ENCODE measurements at regions not wholly inside any gene's neighbourhood (a gene's known extent, or its start where the extent isn't known, plus 50 kb on each side); places are given as distances from the start of the nearest gene placed in this dataset.

- Histone ChIP-seq H3K36me3 (replicated peaks in 1 of 2; ENCODE audit: control insufficient read depth in 1 of 2, insufficient read depth in 2 of 2, low read length in 2 of 2) (no peaks in the 10 kb centered on the region), H3K27me3 (ENCODE audit: control insufficient read depth in 2 of 2, insufficient read depth in 2 of 2, low read length in 2 of 2) (peaks cover 6 to 10% of the 10 kb centered on the region in 2 donors), H3K79me2 (ENCODE audit: insufficient read depth, low read length) (no peaks in the 10 kb centered on the region), H4K20me1 (ENCODE audit: insufficient read depth, low read length) (no peaks in the 10 kb centered on the region), H3K9ac (ENCODE audit: insufficient read depth, low read length, poor library complexity, severe bottlenecking) (peak overlapping the region; percentile 45), H3K4me1 (ENCODE audit: control insufficient read depth in 1 of 2, insufficient read depth in 2 of 2, low read length in 2 of 2) (peaks cover 12 to 14% of the 10 kb centered on the region in 2 donors), H3K4me2 (replicated peaks; ENCODE audit: extremely low read depth, low read length, poor library complexity, severe bottlenecking) (peak overlapping the region; percentile 71), H2AFZ (ENCODE audit: insufficient read depth, low read depth, low read length, poor library complexity, severe bottlenecking) (peak overlapping the region; percentile 68), H3K27ac (ENCODE audit: low read depth in 1 of 2, low read length in 2 of 2) (no peak overlapping the region), H3K9me3 (replicated peaks in 1 of 2; ENCODE audit: control insufficient read depth in 1 of 2, insufficient read depth in 1 of 2, low read length in 2 of 2) (no peaks in the 10 kb centered on the region), H3K4me3 (replicated peaks in 1 of 3; ENCODE audit: low read depth in 2 of 3, low read length in 3 of 3) (peak overlapping the region; percentile 22 to 65 (median 24))
- intact Hi-C loops (cut with micrococcal nuclease), result no loop called here
- Mint-ChIP-seq H3K36me3 (no peaks in the 10 kb centered on the region), H3K27me3 (ENCODE audit: low read depth in 3 of 3) (peaks cover 14 to 37% (median 21%) of the 10 kb centered on the region in 3 donors), H3K9me3 (peaks cover 0 to 4% (median under 1%) of the 10 kb centered on the region in 7 donors), H3K27ac (peak overlapping the region in 6 of 7 donors; percentile 26 to 82 (median 68)), H3K4me3 (peak overlapping the region; percentile 82 to 94), H3K4me1 (peaks cover 19% of the 10 kb centered on the region)
- WGBS (ENCODE audit: insufficient coverage), result 0% methylated on average over 14 of the region's 25 CpGs
- peak in 2 of 3 donors; percentile 19 to 33 for DNase-seq
- no peak for TF ChIP-seq CTCF (IDR thresholded peaks at IDR 0.05)
Observed at GRCh38 chr3:72288955-72289691, 504.2 kb upstream of the PROK2 start.

- no peaks in the 10 kb centered on the region for H3K36me3 ChIP-seq (replicated peaks in 1 of 2; ENCODE audit: control insufficient read depth in 1 of 2, insufficient read depth in 2 of 2, low read length in 2 of 2)
- Mint-ChIP-seq H3K36me3 (no peaks in the 10 kb centered on the region), H3K9me3 (peaks cover 5 to 15% (median 10%) of the 10 kb centered on the region in 7 donors), H3K4me1 (peaks cover 19% of the 10 kb centered on the region), H3K4me3 (no peak overlapping the region), H3K27ac (no peak overlapping the region), H3K27me3 (ENCODE audit: low read depth in 3 of 3) (peaks cover 14 to 37% (median 21%) of the 10 kb centered on the region in 3 donors)
- no peak for TF ChIP-seq CTCF (IDR thresholded peaks at IDR 0.05)
- H4K20me1 ChIP-seq (ENCODE audit: insufficient read depth, low read length), result no peaks in the 10 kb centered on the region
- no peak overlapping the region for H3K4me2 ChIP-seq (replicated peaks; ENCODE audit: extremely low read depth, low read length, poor library complexity, severe bottlenecking)
- no peak for DNase-seq
- WGBS (ENCODE audit: insufficient coverage), result 90% methylated on average over 1 of the region's 1 CpG
- peaks cover 12 to 14% of the 10 kb centered on the region in 2 donors for H3K4me1 ChIP-seq (ENCODE audit: control insufficient read depth in 1 of 2, insufficient read depth in 2 of 2, low read length in 2 of 2)
- H3K4me3 ChIP-seq (replicated peaks in 1 of 3; ENCODE audit: low read depth in 2 of 3, low read length in 3 of 3), result no peak overlapping the region
- no peak overlapping the region for H2AFZ ChIP-seq (ENCODE audit: insufficient read depth, low read depth, low read length, poor library complexity, severe bottlenecking)
- intact Hi-C loops (cut with micrococcal nuclease), result no loop called here
- H3K9ac ChIP-seq (ENCODE audit: insufficient read depth, low read length, poor library complexity, severe bottlenecking), result no peak overlapping the region
- no peaks in the 10 kb centered on the region for H3K79me2 ChIP-seq (ENCODE audit: insufficient read depth, low read length)
- peaks cover 6 to 10% of the 10 kb centered on the region in 2 donors for H3K27me3 ChIP-seq (ENCODE audit: control insufficient read depth in 2 of 2, insufficient read depth in 2 of 2, low read length in 2 of 2)
- peaks cover 9 to 10% of the 10 kb centered on the region in 2 donors for H3K9me3 ChIP-seq (replicated peaks in 1 of 2; ENCODE audit: control insufficient read depth in 1 of 2, insufficient read depth in 1 of 2, low read length in 2 of 2)
- no peak overlapping the region for H3K27ac ChIP-seq (ENCODE audit: low read depth in 1 of 2, low read length in 2 of 2)
Observed at GRCh38 chr3:72287956-72288355, 503.0 kb upstream of the PROK2 start.
